ENCODE measurements at regions not wholly inside any gene's neighbourhood (a gene's known extent, or its start where the extent isn't known, plus 50 kb on each side); places are given as distances from the start of the nearest gene placed in this dataset.

DNA sequence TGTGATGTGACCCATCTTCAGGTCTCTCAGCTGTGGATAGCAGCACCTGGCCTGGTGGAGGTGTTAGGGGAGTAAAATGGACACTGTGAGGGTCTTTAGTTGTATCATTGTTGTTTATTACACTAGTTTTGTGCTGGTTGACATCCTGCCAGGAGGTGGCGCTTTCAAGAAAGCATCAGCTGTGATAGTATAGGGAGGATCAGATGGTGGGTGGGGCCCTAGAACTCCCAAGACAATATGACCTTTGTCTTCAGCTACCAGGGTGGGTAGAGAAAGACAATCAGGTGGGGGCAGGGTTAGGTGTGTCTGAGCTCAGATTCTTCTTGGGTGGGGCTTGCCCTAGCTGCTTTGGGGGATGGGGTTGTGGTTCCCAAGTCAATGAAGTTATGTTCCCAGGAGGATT lies 162.8 kb downstream of the PPP1R2C start:
- Histone ChIP-seq H3K36me3 (ENCODE audit: control insufficient read depth, low read length) (no peaks in the 10 kb centered on the region), H3K9me2 (replicated peaks; ENCODE audit: control insufficient read depth, low read length) (no peaks in the 10 kb centered on the region), H3F3A (ENCODE audit: control insufficient read depth, insufficient read depth) (no peaks in the 10 kb centered on the region), H3K27me3 (ENCODE audit: control insufficient read depth, low read length) (no peaks in the 10 kb centered on the region), H3K4me3 (ENCODE audit: low read length) (no peak overlapping the region), H4K20me1 (ENCODE audit: control insufficient read depth, insufficient read depth, low read depth, low read length) (no peaks in the 10 kb centered on the region), H3K27ac (ENCODE audit: low read depth, low read length) (no peak overlapping the region), H3K79me2 (ENCODE audit: control insufficient read depth, low read length) (no peaks in the 10 kb centered on the region), H3K4me1 (ENCODE audit: control insufficient read depth, low read length) (no peaks in the 10 kb centered on the region), H3K4me2 (ENCODE audit: low read length) (no peak overlapping the region), H3K9me3 (ENCODE audit: control insufficient read depth, insufficient read depth, low read length) (no peaks in the 10 kb centered on the region)
- no peak for TF ChIP-seq EZH2phosphoT487 (IDR thresholded peaks at IDR 0.05; ENCODE audit: borderline replicate concordance, low read length)
- TF ChIP-seq, protein P1, sequence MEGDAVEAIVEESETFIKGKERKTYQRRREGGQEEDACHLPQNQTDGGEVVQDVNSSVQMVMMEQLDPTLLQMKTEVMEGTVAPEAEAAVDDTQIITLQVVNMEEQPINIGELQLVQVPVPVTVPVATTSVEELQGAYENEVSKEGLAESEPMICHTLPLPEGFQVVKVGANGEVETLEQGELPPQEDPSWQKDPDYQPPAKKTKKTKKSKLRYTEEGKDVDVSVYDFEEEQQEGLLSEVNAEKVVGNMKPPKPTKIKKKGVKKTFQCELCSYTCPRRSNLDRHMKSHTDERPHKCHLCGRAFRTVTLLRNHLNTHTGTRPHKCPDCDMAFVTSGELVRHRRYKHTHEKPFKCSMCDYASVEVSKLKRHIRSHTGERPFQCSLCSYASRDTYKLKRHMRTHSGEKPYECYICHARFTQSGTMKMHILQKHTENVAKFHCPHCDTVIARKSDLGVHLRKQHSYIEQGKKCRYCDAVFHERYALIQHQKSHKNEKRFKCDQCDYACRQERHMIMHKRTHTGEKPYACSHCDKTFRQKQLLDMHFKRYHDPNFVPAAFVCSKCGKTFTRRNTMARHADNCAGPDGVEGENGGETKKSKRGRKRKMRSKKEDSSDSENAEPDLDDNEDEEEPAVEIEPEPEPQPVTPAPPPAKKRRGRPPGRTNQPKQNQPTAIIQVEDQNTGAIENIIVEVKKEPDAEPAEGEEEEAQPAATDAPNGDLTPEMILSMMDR (IDR thresholded peaks at IDR 0.05; ENCODE audit: low read depth, low read length, poor library complexity, severe bottlenecking), result peak; percentile 44

DNA sequence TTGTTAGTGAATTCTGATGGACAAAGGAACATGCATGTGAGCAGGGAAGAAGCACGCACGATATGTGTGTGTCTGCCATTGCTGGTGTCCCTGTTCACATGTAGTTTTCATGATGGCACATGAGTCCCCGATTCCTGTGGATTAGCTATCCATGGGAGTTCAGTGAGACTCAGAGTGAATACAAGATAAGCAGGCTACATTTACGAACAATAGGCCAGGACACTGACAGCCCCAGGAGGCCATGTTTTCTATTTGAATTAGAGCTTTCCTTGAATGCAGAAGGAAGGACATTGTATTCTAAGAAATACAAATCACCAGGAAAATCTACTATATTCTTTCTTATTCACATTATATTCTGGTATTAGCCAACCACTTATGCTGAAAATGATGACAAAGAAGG lies 171.4 kb downstream of the PPP1R2C start:
- H3K27me3 ChIP-seq (ENCODE audit: control insufficient read depth, low read length), result no peaks in the 10 kb centered on the region
- H3K4me2 ChIP-seq (ENCODE audit: low read length), result no peak overlapping the region
- H3F3A ChIP-seq (ENCODE audit: control insufficient read depth, insufficient read depth), result no peaks in the 10 kb centered on the region
- no peak overlapping the region for H3K4me3 ChIP-seq (ENCODE audit: low read length)
- H3K27ac ChIP-seq (ENCODE audit: low read depth, low read length), result no peak overlapping the region
- no peaks in the 10 kb centered on the region for H3K9me3 ChIP-seq (ENCODE audit: control insufficient read depth, insufficient read depth, low read length)
- TF ChIP-seq, protein P1 (IDR thresholded peaks at IDR 0.05; ENCODE audit: low read depth, low read length, poor library complexity, severe bottlenecking), result no peak
- no peak for TF ChIP-seq EZH2phosphoT487 (IDR thresholded peaks at IDR 0.05; ENCODE audit: borderline replicate concordance, low read length)
- no peaks in the 10 kb centered on the region for H3K9me2 ChIP-seq (replicated peaks; ENCODE audit: control insufficient read depth, low read length)
- H3K36me3 ChIP-seq (ENCODE audit: control insufficient read depth, low read length), result no peaks in the 10 kb centered on the region
- H3K79me2 ChIP-seq (ENCODE audit: control insufficient read depth, low read length), result no peaks in the 10 kb centered on the region
- H4K20me1 ChIP-seq (ENCODE audit: control insufficient read depth, insufficient read depth, low read depth, low read length), result no peaks in the 10 kb centered on the region
- H3K4me1 ChIP-seq (ENCODE audit: control insufficient read depth, low read length), result no peaks in the 10 kb centered on the region

DNA sequence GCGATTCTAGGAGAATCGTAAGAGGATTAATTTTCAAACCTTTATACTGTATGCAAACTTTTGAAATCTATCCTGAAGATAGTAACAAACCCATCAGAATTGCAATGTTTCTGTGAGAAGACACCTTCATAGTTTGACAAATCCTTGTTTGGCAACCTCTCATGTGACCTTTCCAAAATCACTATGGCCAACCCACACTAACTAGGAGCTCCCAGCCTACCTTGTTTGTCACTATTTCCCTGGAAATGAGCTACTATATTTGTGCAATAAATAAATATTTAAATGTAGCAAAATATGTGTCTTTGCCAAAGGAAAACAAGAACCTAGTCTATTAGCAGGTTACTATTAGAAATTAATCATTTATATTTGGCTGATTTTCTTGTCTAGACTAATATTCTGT lies 173.7 kb downstream of the PPP1R2C start:
- no peaks in the 10 kb centered on the region for H3K4me1 ChIP-seq (ENCODE audit: control insufficient read depth, low read length)
- H3K27ac ChIP-seq (ENCODE audit: low read depth, low read length), result no peak overlapping the region
- H3K27me3 ChIP-seq (ENCODE audit: control insufficient read depth, low read length), result no peaks in the 10 kb centered on the region
- H3K79me2 ChIP-seq (ENCODE audit: control insufficient read depth, low read length), result no peaks in the 10 kb centered on the region
- H3K9me2 ChIP-seq (replicated peaks; ENCODE audit: control insufficient read depth, low read length), result no peaks in the 10 kb centered on the region
- no peak for TF ChIP-seq EZH2phosphoT487 (IDR thresholded peaks at IDR 0.05; ENCODE audit: borderline replicate concordance, low read length)
- TF ChIP-seq, protein P1 (IDR thresholded peaks at IDR 0.05; ENCODE audit: low read depth, low read length, poor library complexity, severe bottlenecking), result no peak
- no peak overlapping the region for H3K4me2 ChIP-seq (ENCODE audit: low read length)
- no peaks in the 10 kb centered on the region for H4K20me1 ChIP-seq (ENCODE audit: control insufficient read depth, insufficient read depth, low read depth, low read length)
- no peaks in the 10 kb centered on the region for H3F3A ChIP-seq (ENCODE audit: control insufficient read depth, insufficient read depth)
- no peaks in the 10 kb centered on the region for H3K36me3 ChIP-seq (ENCODE audit: control insufficient read depth, low read length)
- H3K9me3 ChIP-seq (ENCODE audit: control insufficient read depth, insufficient read depth, low read length), result no peaks in the 10 kb centered on the region
- no peak overlapping the region for H3K4me3 ChIP-seq (ENCODE audit: low read length)

DNA sequence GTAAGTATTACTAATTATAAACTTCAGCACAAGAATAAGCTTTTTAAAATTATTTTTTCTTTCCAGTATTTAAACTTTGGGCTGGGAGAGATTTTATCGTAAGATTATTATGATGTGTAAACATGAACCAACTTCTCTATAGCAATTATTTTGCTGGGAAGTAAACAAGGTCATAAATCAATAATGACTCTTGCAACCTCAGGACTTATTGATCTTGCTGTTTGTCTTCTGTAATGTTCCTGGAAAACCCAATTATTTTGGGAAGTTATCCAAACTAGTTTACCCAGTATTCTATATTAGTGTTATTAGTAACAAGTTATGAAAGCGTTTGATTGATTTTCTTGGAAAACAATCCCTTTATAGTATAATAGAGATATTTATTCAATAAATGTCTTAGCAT lies 174.9 kb downstream of the PPP1R2C start:
- H3K9me3 ChIP-seq (ENCODE audit: control insufficient read depth, insufficient read depth, low read length), result no peaks in the 10 kb centered on the region
- no peak overlapping the region for H3K4me2 ChIP-seq (ENCODE audit: low read length)
- no peaks in the 10 kb centered on the region for H3K27me3 ChIP-seq (ENCODE audit: control insufficient read depth, low read length)
- no peaks in the 10 kb centered on the region for H3K36me3 ChIP-seq (ENCODE audit: control insufficient read depth, low read length)
- no peaks in the 10 kb centered on the region for H3K9me2 ChIP-seq (replicated peaks; ENCODE audit: control insufficient read depth, low read length)
- no peak overlapping the region for H3K27ac ChIP-seq (ENCODE audit: low read depth, low read length)
- no peaks in the 10 kb centered on the region for H3K79me2 ChIP-seq (ENCODE audit: control insufficient read depth, low read length)
- no peaks in the 10 kb centered on the region for H3K4me1 ChIP-seq (ENCODE audit: control insufficient read depth, low read length)
- no peaks in the 10 kb centered on the region for H4K20me1 ChIP-seq (ENCODE audit: control insufficient read depth, insufficient read depth, low read depth, low read length)
- no peak overlapping the region for H3K4me3 ChIP-seq (ENCODE audit: low read length)
- TF ChIP-seq, protein P1 (IDR thresholded peaks at IDR 0.05; ENCODE audit: low read depth, low read length, poor library complexity, severe bottlenecking), result no peak
- H3F3A ChIP-seq (ENCODE audit: control insufficient read depth, insufficient read depth), result no peaks in the 10 kb centered on the region
